HG02970 (cell line): ENCODE measurements at regions not wholly inside any gene's neighbourhood (a gene's known extent, or its start where the extent isn't known, plus 50 kb on each side); places are given as distances from the start of the nearest gene placed in this dataset.
"Not testable (repeated sequence)": the region's sequence is repeated elsewhere in the genome, so short reads cannot be mapped to it uniquely, and the experiment has no call there.

Experiments used
- ATAC-seq: cut with Tn5 transposase; IDR thresholded peaks from one replicate; pipeline ENCODE4 v1.9.1; 2021; ENCODE audit warnings: mild to moderate bottlenecking, moderate library complexity, moderate number of reproducible peaks; ENCODE audit not compliant: unreplicated experiment, low FRiP score

DNA sequence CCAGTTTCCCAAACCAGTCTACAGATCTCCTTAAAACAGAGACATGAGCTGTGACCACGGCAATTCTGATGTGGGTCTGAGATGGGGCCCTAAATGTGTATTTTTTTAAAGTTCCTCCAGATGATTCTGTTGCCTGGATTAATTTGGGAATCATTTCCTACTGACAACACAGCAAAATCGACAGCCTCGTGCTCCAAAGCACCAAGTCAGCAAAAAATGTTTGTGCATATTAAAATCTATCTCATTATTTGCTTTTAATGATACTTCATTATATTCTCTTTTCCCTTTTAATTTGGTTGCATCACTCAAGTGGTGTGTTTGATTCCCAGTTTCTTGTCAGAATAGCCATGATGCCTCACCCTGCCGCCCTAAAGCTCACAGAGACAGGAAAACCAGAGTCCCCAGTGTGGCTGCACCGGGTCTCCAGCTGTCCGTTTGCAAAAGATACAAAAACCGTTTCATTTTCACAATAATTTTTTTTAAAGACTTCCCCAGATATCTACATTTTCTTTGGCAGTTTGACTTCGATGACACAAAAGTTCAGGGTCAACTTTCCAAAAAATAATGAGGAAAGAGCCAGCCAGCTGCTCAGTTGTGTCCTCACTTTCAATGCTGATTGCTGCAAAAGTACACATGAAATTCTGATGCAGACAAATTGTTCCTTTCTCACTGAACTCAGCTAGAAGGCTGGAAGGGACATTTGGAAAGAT lies 443.2 kb upstream of the ID2 start:
- no peak for ATAC-seq

DNA sequence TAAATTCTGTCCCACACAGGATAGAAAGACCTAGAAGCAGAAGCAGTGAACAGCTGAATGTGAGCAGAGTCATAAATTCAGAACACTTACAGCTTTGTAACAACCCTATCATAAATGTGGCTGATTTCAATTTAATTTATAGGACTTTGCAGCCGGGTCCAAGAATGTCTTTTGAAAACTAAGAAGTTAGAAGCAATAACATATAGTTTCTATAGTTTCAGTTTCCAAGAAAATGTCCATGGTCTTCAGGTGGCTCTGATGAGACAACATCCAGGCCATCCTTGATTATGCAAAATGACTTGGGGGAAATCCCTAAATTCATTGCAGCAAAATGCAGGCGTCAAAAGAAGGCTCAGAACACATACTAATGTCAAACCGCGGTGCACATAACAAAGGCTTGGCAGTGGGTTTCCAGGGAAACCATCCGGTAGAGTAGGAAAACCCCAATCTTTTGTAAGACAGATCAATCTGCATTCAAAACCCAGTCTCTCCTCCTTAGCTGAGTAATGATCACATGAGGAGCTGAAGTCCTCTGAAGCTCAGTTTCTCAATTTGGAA lies 442.2 kb upstream of the ID2 start:
- no peak for ATAC-seq

DNA sequence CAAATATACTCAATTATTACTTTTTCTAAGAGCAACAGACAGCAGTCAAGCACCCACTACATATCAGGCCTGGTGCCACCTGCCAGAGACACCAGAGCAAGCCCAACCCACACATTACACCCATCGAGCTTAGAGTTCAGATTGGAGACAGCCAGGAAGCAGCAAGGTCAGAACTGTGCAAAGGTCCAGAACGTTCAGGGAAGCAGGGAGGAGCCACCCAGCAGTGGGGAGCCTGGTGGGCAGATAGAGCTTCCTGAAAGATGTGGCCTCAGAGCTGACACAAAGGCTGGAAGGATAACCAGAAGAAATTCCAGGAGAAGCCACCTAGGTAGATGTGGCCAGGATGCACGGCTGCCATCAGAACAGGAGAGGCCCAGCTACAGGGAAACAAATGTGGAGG lies 440.5 kb upstream of the ID2 start:
- ATAC-seq = no peak

DNA sequence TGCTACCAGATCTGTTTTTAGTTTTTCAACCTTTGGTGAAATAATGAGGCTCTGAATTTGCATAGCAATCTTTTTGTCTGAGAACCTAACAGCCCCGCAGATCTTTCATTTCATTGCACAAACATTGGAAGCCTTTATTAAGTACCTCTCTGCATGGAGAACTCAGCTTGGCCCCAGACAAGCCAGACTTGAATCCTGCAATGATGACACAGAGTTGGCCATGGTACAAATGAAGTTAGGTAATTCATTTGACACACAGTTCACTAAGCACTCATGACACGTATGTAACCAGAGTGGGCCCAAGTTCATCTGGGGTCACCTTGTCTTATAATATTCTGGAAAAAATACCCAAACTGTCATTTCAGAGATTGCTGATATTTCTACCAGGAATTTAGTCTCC lies 439.1 kb upstream of the ID2 start:
- no peak for ATAC-seq

DNA sequence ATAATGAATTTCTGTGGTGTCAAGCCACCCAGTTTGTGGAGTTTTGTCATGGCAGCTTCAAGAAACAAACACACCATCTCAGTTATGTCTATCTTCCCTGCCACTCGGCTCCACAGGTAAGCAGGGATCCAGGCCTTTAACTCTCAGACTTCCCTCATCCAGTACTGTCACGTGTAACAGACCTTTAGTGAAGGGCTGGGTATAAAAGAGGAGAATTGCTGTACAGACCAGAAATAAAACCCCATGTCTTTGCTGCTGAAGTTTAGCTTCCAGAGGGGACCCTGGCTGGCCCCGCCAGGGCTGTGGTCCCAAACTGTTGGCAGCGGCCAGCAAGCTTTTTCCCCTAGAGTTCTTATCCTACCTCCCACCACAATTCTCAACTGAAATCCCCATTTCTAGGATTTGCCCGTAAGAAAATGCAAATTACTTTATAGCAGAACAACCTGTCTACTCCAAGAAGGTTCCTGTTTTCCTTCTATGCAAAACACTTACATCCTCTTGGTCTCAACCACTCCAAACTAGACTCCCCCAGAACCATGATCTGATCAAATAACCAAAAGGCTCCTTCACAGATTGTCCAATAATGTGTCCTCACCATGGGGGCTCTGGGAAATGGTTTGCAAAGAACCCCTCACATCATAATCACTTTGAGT lies 438.0 kb upstream of the ID2 start:
- no peak for ATAC-seq

DNA sequence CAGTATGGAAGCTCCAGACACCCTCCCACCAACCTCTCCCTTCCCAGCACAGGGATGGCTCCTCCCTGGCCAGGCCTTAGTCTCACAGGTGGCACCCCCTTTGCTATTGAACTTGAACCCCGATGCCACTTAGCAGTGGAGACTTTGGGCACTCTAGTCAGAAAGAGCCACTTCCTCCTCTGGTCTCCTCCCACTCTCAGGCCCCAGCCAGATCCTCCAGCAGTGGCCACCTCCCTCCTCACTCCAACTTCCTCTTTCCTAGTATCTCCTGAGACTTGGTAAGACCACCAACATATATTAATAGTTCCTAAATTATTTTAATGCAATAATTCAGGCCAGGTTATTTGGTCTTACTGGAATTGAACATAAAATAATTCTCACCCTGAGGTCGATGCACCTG lies 437.2 kb upstream of the ID2 start:
- no peak for ATAC-seq

DNA sequence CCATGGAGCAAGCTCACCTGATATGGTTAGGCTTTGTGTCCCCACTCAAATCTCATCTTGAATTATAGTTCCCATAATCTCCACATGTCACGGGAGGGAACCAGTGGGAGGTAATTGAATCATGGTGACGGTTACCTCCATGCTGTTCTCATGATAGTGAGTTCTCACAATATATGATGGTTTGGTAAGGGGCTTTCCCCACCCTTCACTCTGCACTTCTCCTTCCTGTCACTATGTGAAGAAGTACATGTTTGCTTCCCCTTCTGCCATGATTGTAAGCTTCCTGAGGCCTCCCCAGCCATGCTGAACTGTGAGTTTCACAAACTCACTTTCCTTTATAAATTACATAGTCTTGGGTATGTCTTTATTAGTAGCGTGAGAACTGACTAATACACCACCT lies 435.7 kb upstream of the ID2 start:
- no peak for ATAC-seq

DNA sequence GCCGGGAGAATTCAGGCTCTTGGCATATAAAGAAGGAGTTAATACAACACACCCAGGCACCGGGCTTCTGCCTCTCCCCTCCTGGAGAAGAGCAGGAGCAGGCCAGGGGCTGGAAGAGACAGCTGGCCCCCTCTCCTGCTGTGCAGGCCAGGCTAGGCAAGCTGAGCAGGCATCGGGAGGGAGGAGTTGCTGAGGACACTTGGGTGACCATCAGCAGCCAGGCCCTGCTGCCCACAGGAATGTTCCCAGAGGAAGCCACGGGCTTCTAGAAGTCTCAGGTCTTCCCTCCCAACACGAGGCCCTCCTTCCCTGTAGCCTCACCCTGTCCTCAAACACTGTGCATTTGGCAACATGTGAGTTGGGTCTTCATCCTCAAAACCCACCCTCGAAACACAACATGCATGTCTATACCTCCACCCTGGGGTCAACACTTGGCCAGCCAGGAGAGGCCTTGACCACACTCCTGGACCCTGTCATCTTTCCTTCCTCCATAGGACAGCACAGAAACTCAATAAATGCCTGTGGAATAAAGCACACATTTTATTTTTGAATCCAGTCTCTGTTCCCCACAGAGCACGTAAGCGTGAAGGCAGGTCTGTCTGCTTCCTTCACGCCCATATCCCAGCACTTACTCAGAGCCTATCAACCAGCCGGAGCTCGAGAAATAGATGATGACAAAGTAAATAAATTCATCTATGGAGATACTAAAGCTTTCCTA lies 433.8 kb upstream of the ID2 start:
- ATAC-seq = no peak

DNA sequence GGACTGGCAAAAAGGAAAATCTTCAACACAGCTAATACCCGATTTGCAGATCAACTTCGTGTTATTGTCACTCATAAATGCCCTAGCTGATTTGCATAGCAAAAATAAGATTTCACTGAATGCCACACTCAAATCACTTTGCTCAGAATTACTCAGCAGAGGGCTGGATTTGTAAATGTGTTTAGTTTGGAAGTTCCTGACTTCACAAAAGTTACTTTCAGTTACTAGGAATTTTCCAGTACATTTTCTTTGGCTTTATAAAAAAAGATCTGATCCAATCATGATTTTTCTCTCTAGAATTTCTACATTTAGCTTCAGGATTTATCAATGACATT lies 433.3 kb upstream of the ID2 start:
- no peak for ATAC-seq

DNA sequence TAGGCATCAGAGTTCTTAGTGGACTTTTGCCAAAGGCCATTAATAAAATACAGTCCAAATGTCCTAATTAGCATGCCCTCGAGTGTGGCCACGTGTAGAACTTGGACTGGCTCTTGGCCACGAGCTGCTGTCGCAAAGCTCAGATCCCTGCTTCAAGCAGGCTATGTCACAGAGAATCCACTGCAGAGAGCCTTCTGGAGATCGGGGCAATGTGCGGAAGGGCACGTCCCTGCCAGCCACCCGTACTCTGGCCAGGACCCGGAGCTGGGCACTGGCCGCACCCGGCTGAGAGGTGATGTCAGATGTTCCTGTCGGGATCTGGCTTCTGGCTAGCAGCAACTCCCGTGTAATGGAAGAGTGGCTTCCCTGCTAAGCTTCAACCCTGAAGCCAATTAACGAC lies 432.7 kb upstream of the ID2 start:
- ATAC-seq = no peak

DNA sequence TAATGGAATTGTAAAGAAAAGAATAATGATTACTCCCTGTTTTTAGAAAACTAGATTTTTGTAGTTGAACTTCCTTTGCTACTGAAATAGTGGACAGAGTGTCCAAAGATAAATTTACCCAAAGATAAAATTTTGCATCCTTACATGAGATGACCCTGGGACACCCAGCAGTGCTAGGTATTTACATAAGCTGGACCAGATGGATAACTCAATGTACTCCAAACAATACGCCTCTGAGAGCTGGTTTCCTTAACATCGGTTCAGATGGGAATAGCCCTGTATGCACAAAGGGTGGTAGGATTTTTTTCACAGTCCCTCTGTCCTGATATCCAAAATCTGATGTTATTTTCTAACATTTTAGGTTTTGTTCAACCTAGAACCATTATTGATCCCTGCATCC lies 432.1 kb upstream of the ID2 start:
- no peak for ATAC-seq

DNA sequence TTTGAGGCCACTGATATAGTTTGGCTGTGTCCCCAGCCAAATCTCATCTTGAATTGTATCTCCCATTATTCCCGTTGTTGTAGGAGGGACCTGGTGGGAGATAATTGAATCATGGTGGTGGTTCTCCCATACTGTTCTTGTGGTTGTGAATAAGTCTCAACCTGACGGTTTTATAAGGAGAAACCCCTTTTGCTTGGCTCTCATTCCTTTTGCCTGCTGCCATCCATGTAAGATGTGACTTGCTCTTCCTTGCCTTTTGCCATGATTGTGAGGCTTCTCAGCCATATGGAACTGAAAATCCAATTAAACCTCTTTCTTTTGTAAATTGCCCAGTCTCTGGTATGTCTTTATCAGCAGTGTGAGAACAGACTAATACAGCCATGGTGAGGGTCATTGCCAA lies 431.6 kb upstream of the ID2 start:
- ATAC-seq = not testable (repeated sequence)

DNA sequence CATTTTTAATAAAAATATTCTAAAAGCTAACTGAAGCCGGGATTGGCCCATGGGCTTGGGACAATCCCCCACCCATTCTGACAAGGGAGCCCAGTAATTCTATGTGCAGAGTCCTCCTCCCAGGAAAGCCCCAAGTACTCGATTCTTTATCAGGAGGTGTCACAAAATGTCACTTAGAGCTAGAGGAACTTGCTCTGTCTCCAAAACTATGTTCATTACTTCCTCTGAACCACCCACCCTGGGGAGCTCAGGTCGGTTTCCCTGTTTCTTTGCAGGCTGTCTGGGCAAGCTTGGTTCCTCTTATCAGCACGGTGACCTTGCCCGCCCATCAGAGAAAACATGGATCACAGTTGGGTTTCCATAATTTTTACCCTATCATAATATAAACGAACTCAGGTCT lies 430.6 kb upstream of the ID2 start:
- ATAC-seq = no peak

DNA sequence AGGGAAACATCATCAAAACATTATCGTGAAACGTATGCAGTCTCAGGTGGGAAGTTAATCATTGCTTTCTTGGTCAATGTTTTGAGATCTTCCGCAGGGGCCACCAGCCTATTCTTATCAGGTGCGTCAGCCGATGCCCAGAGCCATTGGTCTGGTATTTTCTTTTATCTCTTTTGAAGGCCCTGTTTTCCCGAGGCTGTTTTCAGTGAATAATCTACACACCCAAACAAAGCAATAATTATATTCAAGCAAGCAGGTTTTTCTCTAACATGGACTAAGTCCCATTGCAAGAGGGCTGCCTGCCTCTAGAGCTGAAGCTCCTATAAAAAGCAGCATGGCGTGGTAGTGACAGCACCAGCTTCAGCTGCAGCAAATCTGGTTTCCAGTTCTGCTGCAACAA lies 430.0 kb upstream of the ID2 start:
- ATAC-seq = no peak

DNA sequence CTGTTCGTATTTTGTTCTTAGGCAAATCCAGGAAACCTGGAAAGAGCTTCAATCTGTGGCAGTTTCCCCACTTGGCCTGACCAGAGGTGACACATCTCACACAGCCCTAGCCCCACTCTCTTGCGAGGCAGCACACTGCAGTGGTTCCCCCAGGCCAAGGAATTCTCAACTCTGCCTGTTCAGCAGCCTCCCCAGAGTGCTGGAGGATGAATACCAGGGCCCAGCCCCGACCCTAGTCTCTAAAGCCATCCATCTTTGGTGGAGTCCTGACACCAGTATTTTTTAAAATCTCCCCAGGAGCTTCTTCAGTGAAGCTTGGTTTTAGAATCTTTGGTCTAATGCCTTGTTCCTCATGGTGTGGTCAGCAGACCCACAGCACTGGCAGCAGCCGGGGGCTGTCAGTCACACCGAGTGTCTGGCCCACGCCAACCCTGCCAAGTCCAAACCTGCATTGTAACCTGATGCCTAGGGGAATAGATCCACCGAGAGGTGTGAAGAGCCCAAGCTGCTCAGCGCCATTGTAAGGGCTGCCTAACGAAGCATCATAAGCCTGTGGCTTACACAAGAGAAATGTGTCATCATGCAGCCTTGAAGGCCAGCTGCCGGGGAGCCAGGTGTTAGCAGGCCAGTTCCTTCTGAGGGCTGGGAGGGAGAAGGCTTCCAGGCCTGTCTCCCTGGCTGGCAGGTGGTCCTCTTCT lies 428.7 kb upstream of the ID2 start:
- no peak for ATAC-seq

DNA sequence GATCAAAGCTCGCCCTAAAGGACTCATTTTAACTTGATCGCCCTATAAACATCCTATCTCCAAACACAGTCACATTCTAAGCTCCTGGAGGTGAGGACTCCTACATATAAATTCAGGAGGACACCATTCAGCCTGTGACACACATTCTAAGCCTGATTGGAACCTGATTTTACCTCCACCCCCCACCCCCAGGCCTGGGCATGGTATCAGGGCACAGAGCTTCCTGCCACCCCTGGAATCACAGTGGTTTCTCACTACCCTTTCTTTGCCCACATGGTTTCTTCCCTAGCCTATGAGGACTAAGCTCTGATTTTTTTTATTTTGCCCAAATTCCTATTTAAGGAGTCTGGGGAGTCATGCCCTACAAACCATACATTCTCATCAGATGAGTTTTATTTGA lies 428.1 kb upstream of the ID2 start:
- ATAC-seq = no peak

DNA sequence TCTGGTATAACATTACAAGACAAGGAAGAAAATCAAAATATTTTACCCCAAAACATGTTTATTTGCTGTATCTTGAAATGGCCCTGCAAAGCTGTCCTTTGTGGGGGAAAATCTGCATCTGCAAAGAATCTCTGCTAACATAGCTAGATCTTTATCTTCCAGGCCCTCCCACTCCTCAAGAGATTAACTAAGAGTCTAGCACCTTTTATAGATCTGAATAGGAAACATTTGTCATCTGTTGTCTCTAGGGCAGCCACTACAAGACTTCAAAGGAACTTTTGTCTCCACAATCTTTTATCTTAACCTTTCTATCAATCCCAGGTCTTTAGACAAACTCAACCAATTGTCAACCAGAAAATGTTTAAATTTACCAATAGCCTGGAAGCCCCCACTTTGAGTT lies 427.6 kb upstream of the ID2 start:
- ATAC-seq = not testable (repeated sequence)

DNA sequence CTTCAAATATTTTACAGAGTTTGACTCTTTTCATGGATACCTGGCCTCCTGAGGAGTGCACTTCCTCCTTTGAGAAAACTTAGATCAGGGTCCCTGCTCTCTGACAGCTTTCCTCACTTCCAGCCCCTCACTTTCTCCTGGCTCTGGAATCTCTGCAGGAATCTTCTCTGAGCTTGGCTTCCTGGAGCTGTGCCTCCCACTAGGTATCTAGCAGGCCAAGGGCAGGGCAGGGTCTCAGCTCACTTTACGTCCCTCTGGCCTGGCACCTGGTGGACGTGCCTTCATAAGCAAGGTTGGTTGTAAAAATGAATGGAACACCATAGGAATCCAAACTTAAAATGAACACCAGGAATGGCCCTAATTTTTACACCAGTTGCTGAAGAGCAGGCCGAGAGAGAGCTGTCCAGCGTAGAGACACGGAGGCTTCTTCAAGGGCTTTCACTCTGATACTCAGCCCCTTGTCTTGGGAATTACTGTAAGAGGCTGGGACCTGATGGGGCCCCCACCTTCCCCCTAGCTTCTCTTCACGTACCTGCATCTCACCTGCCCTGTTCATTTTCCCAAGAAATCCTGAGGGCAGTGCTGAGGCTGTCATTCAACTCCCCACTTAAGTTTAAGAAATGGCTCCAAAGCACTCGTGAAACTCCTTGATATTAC lies 426.9 kb upstream of the ID2 start:
- ATAC-seq = no peak

DNA sequence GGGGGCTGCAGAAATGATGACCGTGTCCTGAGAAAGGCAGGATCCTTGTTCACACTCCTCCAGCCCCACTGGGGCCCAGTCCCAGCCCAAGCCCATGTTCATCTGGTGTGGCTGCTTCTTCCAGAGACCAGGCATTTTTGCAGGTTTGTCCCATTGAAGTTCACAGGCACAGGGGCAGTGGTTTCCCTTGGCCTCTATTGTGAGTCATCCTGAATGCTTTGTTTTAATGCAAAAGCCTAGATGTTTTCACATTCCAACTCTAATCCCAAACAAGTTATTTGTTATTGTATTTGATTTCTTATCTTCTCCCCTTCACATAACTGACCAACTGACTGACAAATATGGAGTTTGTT lies 426.4 kb upstream of the ID2 start:
- no peak for ATAC-seq

DNA sequence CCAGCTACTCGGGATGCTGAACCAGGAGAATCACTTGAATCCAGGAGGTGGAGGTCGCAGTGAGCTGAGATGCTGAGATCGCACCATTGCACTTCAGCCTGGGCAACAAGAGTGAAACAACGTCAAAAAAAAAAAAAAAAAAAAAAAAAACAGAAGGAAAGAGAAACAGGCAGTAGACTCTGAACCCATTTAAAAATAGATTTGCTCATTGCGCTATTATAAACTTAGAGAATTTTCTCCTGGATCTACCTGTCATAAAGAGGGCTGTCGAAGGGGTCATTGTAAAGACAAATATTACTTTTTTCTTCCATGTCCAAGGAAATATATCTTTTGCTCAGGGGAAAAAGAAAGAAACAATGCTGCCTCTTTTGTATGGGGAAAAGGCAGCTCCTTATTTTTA lies 425.0 kb upstream of the ID2 start:
- no peak for ATAC-seq

DNA sequence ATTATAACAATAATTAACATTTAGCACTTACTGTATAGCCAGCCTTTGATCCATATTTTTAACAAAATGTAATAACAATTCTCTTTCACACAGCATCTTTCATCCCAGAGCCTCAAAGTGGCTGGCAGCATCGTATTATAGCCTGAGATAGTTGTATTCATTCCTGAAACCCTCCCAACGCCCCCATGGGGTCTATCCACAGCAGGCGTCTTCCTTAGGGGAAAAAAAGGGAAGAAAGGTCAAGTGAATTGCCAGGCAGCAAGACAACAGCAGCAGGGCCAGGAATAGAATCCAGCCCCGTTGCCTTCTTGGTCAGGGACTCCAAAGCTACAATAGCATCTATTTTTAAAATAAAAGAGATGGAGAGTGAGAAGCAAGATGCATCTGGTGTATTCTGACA lies 424.4 kb upstream of the ID2 start:
- ATAC-seq = no peak
